HEK293T (cell line): ENCODE measurements at regions not wholly inside any gene's neighbourhood (a gene's known extent, or its start where the extent isn't known, plus 50 kb on each side); places are given as distances from the start of the nearest gene placed in this dataset.

Source experiments
- CTCF ChIA-PET: fragments of 350-600 bp; formaldehyde crosslinking; extraction: SDS; loops from one replicate; lab custom pipeline; 2021; ENCODE audit warnings: antibody characterized with exemption, inconsistent platforms; lab: Yijun Ruan, JAX
- POLR2A ChIA-PET: fragments of 350-600 bp; formaldehyde crosslinking; extraction: SDS; loops from one replicate; lab custom pipeline; 2020; ENCODE audit warnings: antibody characterized with exemption, inconsistent platforms; lab: Yijun Ruan, JAX
- DNase-seq: peaks from one replicate; pipeline ENCODE4 v3.0.0; 2012; ENCODE audit warnings: mixed read lengths; ENCODE audit errors: extremely low spot score
- ARNT ChIP-seq: fragments of 450-650 bp; IDR thresholded peaks from 2 replicates; pipeline ENCODE4 v1.6.1; 2017; ENCODE audit warnings: mild to moderate bottlenecking
- BHLHE40 ChIP-seq: fragments of 450-650 bp; IDR thresholded peaks from 2 replicates; pipeline ENCODE4 v1.6.1; 2016; ENCODE audit warnings: mild to moderate bottlenecking, moderate library complexity, borderline replicate concordance
- CTBP1 ChIP-seq: fragments of 450-650 bp; IDR thresholded peaks from 2 replicates; pipeline ENCODE4 v1.6.1; 2016; ENCODE audit warnings: borderline replicate concordance
- ELF4 ChIP-seq: fragments of 450-650 bp; IDR thresholded peaks from 2 replicates; pipeline ENCODE4 v1.6.1; 2017; ENCODE audit warnings: antibody characterized with exemption
- FOXA1 ChIP-seq: fragments of 450-650 bp; IDR thresholded peaks from 2 replicates; pipeline ENCODE4 v1.6.1; 2016; ENCODE audit warnings: mild to moderate bottlenecking
- FOXK2 ChIP-seq: fragments of 450-650 bp; IDR thresholded peaks from 2 replicates; pipeline ENCODE4 v1.6.1; 2016; ENCODE audit warnings: mild to moderate bottlenecking
- FOXM1 ChIP-seq: fragments of 450-650 bp; IDR thresholded peaks from 2 replicates; pipeline ENCODE4 v1.6.1; 2017; ENCODE audit warnings: mild to moderate bottlenecking, borderline replicate concordance
- HDGF ChIP-seq: fragments of 450-650 bp; IDR thresholded peaks from 2 replicates; pipeline ENCODE4 v1.6.1; 2017; ENCODE audit warnings: antibody characterized with exemption, borderline replicate concordance
- L3MBTL2 ChIP-seq: fragments of 450-650 bp; conservative IDR thresholded peaks from 2 replicates; pipeline ENCODE4 v1.6.1; 2016; ENCODE audit warnings: mild to moderate bottlenecking
- LEF1 ChIP-seq: fragments of 450-650 bp; IDR thresholded peaks from 2 replicates; pipeline ENCODE4 v1.6.1; 2017; ENCODE audit warnings: mild to moderate bottlenecking, borderline replicate concordance
- NFRKB ChIP-seq: fragments of 450-650 bp; IDR thresholded peaks from 2 replicates; pipeline ENCODE4 v1.6.1; 2016; ENCODE audit warnings: mild to moderate bottlenecking, moderate library complexity
- SP1 ChIP-seq: fragments of 450-650 bp; IDR thresholded peaks from 2 replicates; pipeline ENCODE4 v1.6.1; 2017
- SUZ12 ChIP-seq: fragments of 450-650 bp; IDR thresholded peaks from 2 replicates; pipeline ENCODE4 v1.6.1; 2016; ENCODE audit warnings: mild to moderate bottlenecking
- TARDBP ChIP-seq: fragments of 450-650 bp; IDR thresholded peaks from 2 replicates; pipeline ENCODE4 v1.6.1; 2016
- ZNF384 ChIP-seq: fragments of 450-650 bp; IDR thresholded peaks from 2 replicates; pipeline ENCODE4 v1.6.1; 2016
- TF ChIP-seq, protein P1 (sequence below): fragments of 450-650 bp; IDR thresholded peaks from 2 replicates; pipeline ENCODE4 v1.6.1; 2016

DNA sequence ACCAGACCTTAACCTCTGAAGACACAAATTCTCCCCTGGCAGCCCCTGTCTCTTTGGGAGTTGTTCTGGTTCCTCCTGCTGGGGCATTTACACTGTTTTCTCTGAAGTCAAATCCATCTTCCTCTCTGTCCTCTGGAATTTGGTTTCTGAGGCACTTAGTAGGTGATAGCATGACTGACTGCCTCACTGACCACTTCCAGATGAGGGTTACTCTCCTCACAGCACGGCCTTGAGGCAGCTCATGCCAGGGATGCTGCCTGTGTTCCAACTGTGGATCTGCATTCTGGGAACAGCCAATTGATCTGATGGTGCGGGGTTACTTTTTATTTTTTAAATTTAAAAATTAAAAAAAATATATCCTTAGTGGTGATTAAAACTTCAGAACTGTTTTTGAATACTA lies 140.9 kb upstream of the ROPN1 start:
- ChIA-PET CTCF (no interaction called here), POLR2A (no interaction called here)
- DNase-seq: no peak
- TF ChIP-seq FOXK2: no peak
- no peak for TF ChIP-seq SP1
- no peak for TF ChIP-seq CTBP1
- TF ChIP-seq TARDBP: no peak
- no peak for TF ChIP-seq ELF4

DNA sequence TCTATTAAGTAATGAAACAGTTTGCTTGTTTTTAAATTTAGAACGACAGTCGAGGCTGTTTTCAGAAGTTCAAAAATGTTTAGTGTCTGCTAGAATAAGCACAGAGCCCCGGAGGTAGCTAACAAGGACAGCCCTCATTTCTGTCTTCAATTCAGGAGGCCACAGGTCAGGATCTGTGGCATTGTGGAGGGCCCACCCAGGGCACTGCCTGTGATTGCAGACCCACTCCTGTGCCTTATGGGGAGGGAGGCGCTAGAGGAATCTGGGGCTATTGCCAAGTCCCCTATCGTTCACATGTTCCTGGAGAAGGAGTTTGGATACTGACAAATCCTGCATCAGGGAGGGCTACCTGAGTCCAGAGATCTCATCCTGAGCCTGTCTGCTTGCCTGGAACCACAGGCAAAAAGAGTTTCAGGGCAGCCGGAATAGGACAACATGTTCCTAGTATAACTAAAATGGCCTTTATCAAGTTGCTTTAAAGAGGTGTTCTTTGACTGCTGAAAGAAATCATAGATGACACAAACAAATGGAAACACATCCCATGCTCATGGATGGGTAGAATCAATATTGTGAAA lies 141.5 kb upstream of the ROPN1 start:
- CTCF ChIA-PET: interaction anchor here (0.5 to 0.6 kb wide), 2 partner anchors 76 to 200 kb away, joined by 3 read pairs; no protein-coding TSS in a partner anchor
- TF ChIP-seq NFRKB (no peak), FOXK2 (no peak), FOXM1 (no peak), CTBP1 (no peak), ARNT (no peak), ELF4 (no peak), FOXA1 (no peak), ZNF384 (no peak), SP1 (no peak), SUZ12 (no peak), LEF1 (no peak), HDGF (no peak)
- TF ChIP-seq, protein P1, sequence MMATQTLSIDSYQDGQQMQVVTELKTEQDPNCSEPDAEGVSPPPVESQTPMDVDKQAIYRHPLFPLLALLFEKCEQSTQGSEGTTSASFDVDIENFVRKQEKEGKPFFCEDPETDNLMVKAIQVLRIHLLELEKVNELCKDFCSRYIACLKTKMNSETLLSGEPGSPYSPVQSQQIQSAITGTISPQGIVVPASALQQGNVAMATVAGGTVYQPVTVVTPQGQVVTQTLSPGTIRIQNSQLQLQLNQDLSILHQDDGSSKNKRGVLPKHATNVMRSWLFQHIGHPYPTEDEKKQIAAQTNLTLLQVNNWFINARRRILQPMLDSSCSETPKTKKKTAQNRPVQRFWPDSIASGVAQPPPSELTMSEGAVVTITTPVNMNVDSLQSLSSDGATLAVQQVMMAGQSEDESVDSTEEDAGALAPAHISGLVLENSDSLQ: no peak

DNA sequence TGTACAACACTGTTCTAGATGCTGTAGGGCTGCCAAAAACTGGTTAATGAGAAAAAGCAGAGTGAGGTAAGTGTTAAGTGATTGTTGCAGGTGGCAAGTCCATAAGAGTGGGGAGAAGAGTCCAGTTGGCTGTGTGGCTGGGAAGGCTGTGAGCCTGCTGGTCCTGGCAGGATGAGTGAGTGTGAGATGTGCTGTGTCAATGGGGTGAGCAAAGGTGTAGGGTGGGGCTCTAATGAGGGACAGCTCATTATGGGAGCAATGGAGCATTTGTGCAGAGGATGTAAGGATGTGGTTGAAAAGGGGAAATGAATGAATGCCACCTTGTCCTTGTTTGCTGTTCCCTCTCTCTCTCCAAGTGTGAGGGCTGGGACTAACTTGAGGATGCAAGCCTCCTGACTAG lies 145.3 kb upstream of the ROPN1 start:
- DNase-seq: no peak
- TF ChIP-seq FOXM1: no peak
- no peak for TF ChIP-seq ZNF384
- TF ChIP-seq NFRKB: no peak
- no peak for TF ChIP-seq ELF4
- TF ChIP-seq, protein P1: no peak
- TF ChIP-seq SP1: no peak
- TF ChIP-seq ARNT: no peak
- TF ChIP-seq TARDBP: no peak
- TF ChIP-seq LEF1: no peak
- TF ChIP-seq FOXK2: no peak
- ChIA-PET POLR2A (no interaction called here), CTCF (no interaction called here)

More for the DNA sequence above, 141.5 kb upstream of the ROPN1 start:
- POLR2A ChIA-PET: no interaction called here
- DNase-seq: no peak

- POLR2A ChIA-PET: no interaction called here
- no peak for TF ChIP-seq ELF4
- TF ChIP-seq SUZ12: no peak
- DNase-seq: no peak
- CTCF ChIA-PET: no interaction called here
Observed at GRCh38 chr3:124138148-124138547, 146.2 kb upstream of the ROPN1 start.

DNA sequence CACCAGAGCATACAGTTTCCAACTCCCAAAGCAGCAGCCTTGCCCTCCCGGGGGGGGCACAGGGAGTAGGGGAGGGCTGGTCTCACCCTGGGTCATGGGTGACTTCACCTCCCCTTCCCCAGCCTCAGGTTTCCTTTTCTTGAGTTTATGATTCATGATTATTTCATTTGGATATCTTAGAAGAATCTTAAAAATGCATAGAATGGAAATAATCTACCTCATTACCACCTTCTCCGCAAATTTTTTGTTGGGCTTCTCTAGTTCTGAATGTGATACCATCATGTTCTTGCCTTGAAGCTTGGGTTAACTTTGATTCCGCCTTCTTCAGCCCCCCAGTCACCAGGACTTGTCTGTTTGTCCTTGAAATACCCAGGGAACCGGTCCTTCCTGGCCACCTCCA lies 148.8 kb upstream of the ROPN1 start:
- no peak for DNase-seq
- no peak for TF ChIP-seq L3MBTL2
- TF ChIP-seq ARNT: no peak
- no peak for TF ChIP-seq HDGF
- no peak for TF ChIP-seq TARDBP
- no peak for TF ChIP-seq SP1
- TF ChIP-seq SUZ12: no peak
- TF ChIP-seq FOXK2: no peak
- no peak for TF ChIP-seq NFRKB
- TF ChIP-seq CTBP1: no peak
- no peak for TF ChIP-seq ELF4
- no peak for TF ChIP-seq ZNF384
- TF ChIP-seq FOXM1: no peak
- TF ChIP-seq BHLHE40: no peak
- no peak for TF ChIP-seq LEF1
- TF ChIP-seq, protein P1: no peak
- no peak for TF ChIP-seq FOXA1
- ChIA-PET CTCF (no interaction called here), POLR2A (no interaction called here)

GRCh38 chr3:124142389-124142970 lies 150.6 kb upstream of the ROPN1 start:
- no peak for DNase-seq
- TF ChIP-seq L3MBTL2 (no peak), CTBP1 (no peak), TARDBP (no peak), NFRKB (no peak)
- TF ChIP-seq, protein P1: no peak
- POLR2A ChIA-PET: no interaction called here
- CTCF ChIA-PET: no interaction called here
